Amniotic epithelial cell (primary cell): ENCODE measurements at regions not wholly inside any gene's neighbourhood (a gene's known extent, or its start where the extent isn't known, plus 50 kb on each side); places are given as distances from the start of the nearest gene placed in this dataset.

Experiments
- DNase-seq: peaks from one replicate; pipeline ENCODE4 v3.0.0-alpha.2; 2010; ENCODE audit warnings: low read depth

- DNase-seq, result no peak
Observed at GRCh38 chr22:47787501-47788227, 1025.2 kb downstream of the TBC1D22A start.

- DNase-seq, result no peak
Observed at GRCh38 chr22:47786650-47787290, 1024.3 kb downstream of the TBC1D22A start.

- no peak for DNase-seq
Observed at GRCh38 chr22:47784991-47785390, 1022.5 kb downstream of the TBC1D22A start.

GRCh38 chr22:47784367-47784983 is 1022.0 kb downstream of the TBC1D22A start:
- DNase-seq, result no peak

DNA sequence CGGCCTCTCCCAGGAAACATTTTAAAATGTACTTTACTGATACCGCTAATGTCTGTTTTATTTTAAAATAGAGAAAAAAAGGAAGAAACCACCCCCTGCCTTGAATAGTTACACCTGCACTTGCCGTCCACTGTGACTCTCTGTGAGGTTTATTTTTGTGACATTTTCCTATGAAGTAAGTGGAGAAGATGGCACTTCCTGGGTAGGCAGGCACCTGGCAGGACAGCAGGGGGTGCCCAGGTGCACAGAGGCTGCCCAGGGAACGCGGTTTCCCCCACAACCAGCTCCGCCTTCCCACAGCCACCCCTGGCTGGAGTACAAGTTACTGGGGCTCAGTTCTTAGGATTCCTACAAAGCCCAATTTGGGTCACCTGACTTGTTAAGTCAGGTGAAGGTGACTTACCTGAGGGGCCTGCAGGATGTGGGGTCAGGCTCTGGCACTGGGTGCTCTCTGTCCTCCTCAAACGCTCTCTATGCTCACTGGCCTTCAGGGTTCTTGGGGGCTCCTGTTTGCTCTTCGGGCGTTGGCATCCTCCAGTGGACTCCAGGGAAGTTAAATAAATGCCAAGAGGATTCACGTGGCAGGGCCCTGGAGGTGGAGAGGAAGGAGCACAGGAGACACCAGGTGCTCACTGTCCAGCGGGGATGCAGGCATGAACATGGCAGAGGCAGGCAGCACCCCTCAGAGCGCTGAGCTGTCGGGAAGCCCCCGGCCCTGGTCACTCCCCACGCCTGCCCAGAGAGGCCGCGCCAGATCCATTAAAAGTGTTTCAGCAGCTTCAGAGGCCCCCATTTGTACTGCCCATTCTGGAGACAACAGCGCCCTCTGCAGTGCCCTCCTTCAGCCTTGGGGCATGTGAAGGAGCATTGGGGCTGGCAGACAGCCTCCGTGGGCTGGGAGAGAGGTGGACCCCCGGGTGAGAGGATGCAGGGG is 1021.2 kb downstream of the TBC1D22A start:
- DNase-seq, result no peak

GRCh38 chr22:47782328-47783075 is 1020.1 kb downstream of the TBC1D22A start:
- no peak for DNase-seq

DNA sequence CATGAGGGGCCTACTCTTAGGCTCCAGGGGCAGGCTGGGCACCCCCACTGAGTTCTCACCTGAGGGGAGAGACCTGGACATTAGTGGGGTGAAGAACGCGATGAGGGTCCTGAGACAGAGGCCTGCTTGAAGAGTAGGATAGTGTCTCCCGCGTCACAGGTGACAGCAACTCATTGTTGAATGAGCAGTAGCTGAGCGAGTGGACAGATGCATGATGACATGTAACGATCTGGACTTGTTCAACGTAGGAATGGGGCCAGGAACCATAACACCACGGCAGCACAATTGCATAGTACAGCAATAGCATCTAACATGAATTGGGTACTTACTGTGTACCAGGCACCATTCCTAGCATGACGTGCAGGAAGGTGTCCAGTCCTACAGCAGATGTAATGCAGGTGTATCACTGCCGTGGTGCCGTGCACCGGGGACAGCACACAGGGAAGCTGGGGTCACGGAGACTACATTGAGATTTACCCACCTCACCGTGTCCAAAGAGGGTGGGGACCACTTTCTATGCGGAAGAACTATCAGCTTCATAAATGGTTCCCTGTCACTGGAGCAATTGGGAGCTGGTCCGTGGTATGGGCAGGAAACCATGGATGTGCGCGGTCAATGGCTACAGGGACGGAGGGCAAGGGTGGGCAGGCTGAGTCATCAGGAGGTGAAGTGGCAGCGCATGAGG is 1019.1 kb downstream of the TBC1D22A start:
- no peak for DNase-seq

- no peak for DNase-seq
Observed at GRCh38 chr22:47781024-47781423, 1018.6 kb downstream of the TBC1D22A start.

DNA sequence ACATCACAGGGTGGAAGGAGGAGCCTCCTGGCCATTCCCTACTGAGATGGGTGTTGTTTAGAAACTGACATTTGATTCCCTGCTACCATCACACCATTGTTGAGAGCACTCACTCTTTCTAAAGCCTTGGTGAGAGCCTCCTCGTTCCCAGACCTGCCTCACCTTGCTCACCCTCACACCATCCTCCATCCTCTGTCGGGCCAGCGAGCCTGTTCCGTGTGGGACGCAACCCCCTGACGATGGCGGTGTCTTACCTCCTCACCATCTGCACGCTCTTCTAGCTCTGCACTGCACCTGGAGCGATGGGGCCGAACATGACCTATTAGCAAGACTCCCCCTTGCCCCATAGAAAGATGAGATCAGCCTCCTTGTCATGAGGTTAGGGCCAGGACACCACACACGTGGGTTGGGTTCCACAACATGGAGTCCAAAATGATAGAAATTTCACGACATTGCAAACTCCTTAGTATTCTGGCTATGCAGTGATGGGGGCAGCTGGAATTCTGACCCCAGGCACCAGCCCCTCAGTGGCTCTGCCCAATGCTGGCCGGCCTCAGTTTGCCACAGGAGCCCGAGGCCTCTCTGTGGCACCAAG is 1017.9 kb downstream of the TBC1D22A start:
- no peak for DNase-seq

GRCh38 chr22:47779474-47779873 is 1017.0 kb downstream of the TBC1D22A start:
- DNase-seq, result no peak

GRCh38 chr22:47778160-47778658 is 1015.8 kb downstream of the TBC1D22A start:
- DNase-seq, result no peak

DNA sequence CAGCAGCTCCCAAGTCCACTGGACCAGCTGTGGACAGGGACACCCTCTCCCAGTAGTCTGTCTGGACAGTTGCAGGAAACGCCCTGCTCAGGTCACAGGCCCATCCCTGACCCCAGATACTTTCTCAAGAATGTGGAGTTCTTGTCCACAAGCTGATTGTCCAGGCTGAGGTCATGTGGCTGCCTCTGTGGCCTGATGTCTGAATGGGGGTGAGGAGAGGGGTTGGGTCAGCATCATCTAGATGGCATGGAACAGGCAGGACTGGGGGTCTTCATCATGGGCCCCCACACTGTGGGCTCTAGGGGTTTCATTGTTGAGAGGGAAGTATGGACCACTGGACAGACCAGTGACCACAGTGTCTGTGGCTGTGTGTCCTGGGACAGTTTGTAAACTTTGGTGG is 1015.0 kb downstream of the TBC1D22A start:
- no peak for DNase-seq

DNA sequence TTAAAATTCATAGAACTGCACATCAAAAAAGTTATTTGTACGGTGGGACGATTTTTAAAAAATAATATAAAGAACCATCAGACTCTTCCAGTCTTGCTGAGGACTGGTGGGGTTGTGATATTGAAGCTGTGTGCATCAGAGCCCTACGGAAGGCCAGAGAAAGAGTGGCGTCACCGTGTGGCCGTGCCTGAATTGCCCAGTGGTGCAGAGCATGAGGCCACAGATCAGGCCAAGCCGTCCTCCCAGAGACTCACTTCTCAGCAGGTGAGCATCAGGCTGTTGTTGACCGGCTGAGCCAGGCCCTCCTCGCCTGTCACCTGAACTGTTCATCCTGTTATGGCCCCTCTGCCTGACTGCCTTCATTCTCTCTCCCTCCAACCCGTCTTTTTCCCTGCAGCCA is 1013.9 kb downstream of the TBC1D22A start:
- DNase-seq, result no peak

DNA sequence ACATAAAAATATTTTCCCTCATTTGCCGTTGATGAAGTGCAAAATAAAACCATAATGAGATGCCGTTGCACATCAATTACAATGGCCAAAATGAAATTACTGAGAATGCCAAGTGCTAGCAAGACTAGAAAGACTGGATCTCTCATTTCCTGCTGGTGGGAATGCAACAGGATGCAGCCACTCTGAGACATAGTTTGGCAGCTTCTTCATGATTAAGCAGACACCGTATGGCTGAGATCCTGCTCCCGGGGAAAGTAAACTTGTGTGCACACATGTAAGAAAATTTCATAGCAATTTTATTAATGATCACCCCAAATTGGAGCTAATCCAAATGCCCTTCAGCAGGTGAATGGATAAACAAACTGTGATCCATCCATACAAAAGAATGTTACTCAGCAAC is 1013.2 kb downstream of the TBC1D22A start:
- no peak for DNase-seq

DNA sequence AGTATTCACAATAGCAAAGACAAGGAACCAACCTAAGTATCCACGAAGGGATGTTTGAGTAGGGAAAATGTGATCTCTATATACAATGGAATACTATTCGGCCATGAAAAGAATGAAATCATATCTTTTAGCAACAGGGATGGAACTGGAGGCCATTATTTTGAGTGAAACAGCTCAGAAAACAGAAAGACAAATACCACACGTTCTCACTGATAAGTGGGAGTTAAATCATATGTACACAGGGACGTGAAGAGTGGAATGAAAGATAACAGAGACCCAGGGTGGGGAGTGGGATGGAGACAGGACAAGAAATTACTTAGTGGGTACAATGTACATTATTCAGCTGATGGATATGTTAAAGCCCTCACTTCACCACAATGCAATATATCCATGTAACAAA is 1012.7 kb downstream of the TBC1D22A start:
- DNase-seq, result no peak

- no peak for DNase-seq
Observed at GRCh38 chr22:47773635-47774034, 1011.2 kb downstream of the TBC1D22A start.

DNA sequence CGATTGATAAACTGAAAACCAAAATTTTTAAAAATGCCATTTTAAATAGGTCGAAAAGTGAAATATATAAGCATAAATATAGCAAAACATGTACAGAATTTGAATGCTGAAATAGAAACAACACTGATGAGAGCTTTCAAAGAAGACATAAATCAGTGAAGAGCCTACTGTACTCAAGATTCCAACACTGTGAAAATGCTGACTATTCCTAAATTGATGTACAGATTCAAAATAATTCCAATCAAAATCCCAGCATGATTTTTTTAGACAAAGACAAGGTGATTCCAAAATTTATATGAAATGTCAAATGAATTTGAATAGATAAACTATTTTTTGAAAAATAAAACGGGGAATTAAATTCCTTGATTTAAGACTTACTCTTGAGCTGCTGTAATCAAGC is 1010.4 kb downstream of the TBC1D22A start:
- no peak for DNase-seq

DNA sequence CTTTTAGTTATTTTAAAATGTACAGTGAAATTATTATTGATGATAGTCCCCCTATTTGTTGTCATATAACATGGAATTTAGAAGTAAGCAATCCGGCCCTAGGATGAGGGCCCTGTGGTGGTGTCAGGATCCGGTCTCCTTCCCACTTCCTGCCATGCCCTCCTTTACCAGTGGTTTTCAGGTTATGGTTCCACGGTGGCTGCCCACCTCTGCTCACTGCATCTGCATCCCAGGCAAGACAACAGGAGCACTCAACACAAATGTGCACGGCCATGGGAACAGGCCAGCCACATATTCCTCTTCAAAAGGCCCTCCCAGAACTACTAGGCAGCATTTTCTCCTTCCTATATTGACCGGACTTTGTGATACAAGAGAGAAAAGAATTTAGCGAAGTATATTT is 1007.2 kb downstream of the TBC1D22A start:
- DNase-seq, result no peak

DNA sequence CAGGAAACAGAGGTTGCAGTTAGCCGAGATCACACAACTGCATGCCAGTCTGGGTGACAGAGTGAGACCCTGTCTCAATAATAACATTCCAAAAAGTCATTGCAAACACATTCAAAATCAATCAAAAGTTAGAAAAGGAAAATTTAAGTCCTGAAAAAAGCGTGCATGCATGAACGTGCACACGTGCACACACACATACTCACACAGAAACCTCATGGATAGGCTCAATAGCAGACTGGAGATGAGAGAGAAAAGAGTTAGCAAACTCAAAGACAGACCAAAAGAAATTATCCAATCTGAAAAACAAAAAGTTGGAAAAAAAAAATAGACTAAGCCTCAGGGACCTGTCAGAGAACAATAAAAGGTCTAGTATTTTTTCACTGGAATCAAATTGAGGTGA is 1005.6 kb downstream of the TBC1D22A start:
- no peak for DNase-seq

DNA sequence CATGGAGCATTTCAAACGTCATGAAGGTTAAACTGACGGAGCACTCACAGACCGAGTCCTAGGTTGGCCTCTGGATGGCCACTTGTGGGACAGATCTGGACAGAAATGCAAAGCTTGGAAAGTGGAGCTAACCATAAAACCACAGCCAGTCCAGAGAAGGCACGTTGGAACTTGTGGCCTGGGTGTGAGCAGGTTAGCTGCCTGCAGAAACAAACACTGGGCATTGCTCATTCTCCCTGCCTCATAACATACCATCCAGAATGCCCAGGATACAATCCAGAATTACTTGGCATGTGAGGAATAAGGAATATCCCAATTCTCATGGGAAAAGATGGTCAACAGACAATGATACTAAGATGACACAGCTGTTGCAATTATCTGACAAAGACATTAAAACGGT is 1005.0 kb downstream of the TBC1D22A start:
- no peak for DNase-seq
